OCI-LY7 (cell line): ENCODE measurements at regions not wholly inside any gene's neighbourhood (a gene's known extent, or its start where the extent isn't known, plus 50 kb on each side); places are given as distances from the start of the nearest gene placed in this dataset.
A peak's percentile ranks its signal among the peaks of the same experiment; 100 is the strongest.

Source experiments
- BruUV-seq: library from RNA; stranded (reverse); fragments of 400-500 nt; replicated peaks from 2 replicates; lab custom pipeline; 2021; lab: Mats Ljungman, UMichigan
- CTCF ChIA-PET: fragments of 300-600 bp; sonication (Branson Sonifier 250); formaldehyde crosslinking; loops from one replicate; lab custom pipeline; 2022; ENCODE audit warnings: antibody characterized with exemption; ENCODE audit not compliant: unreplicated experiment; lab: Charles Lee
- POLR2A ChIA-PET: fragments of 300-600 bp; sonication (Branson Sonifier 250); formaldehyde crosslinking; loops from one replicate; lab custom pipeline; 2022; ENCODE audit warnings: antibody characterized with exemption; lab: Charles Lee
- DNase-seq: peaks from one replicate; pipeline ENCODE4 v3.0.0-alpha.2; 2015; ENCODE audit warnings: low spot score
- H2AFZ ChIP-seq: fragments of 200-600 bp; sonication (generic), shearing (Covaris generic); 2 replicates; pipeline ENCODE4 v1.6.1; 2014; ENCODE audit warnings: mild to moderate bottlenecking, antibody characterized with exemption, low read length, moderate library complexity
- H3K27ac ChIP-seq: fragments of 200-600 bp; sonication (generic); 2 replicates; pipeline ENCODE4 v1.5.1; 2014; ENCODE audit warnings: mixed run types, low read depth, mild to moderate bottlenecking, moderate library complexity, low read length, inconsistent platforms; ENCODE audit not compliant: poor library complexity, severe bottlenecking
- H3K36me3 ChIP-seq: fragments of 200-600 bp; sonication (generic); 2 replicates; pipeline ENCODE4 v1.6.1; 2014; ENCODE audit warnings: mild to moderate bottlenecking, antibody characterized with exemption, low read length, moderate library complexity, mixed read lengths; ENCODE audit not compliant: insufficient read depth
- H3K4me1 ChIP-seq: fragments of 200-600 bp; sonication (generic); 2 replicates; pipeline ENCODE4 v1.5.1; 2014; ENCODE audit warnings: mild to moderate bottlenecking, low read length; ENCODE audit not compliant: insufficient read depth, poor library complexity, severe bottlenecking
- H3K4me2 ChIP-seq: fragments of 200-600 bp; sonication (generic); 2 replicates; pipeline ENCODE4 v1.6.1; 2014; ENCODE audit warnings: mild to moderate bottlenecking, low read length
- H3K4me3 ChIP-seq: fragments of 200-600 bp; sonication (generic); 2 replicates; pipeline ENCODE4 v1.5.1; 2014; ENCODE audit warnings: mild to moderate bottlenecking, low read depth, low read length; ENCODE audit not compliant: poor library complexity, severe bottlenecking
- H3K79me2 ChIP-seq: fragments of 200-600 bp; sonication (generic); 2 replicates; pipeline ENCODE4 v1.6.1; 2016; ENCODE audit warnings: low read depth, mild to moderate bottlenecking, low read length, moderate library complexity, mixed read lengths; ENCODE audit not compliant: insufficient read depth
- H3K9me2 ChIP-seq: fragments of 200-600 bp; sonication (generic); 2 replicates; pipeline ENCODE4 v1.6.1; 2016; ENCODE audit warnings: mild to moderate bottlenecking, low read length, mixed read lengths; ENCODE audit not compliant: insufficient read depth
- H3K9me3 ChIP-seq: fragments of 200-600 bp; sonication (generic); 2 replicates; pipeline ENCODE4 v1.6.1; 2014; ENCODE audit warnings: mild to moderate bottlenecking, mixed run types, low read length, mixed read lengths
- H4K20me1 ChIP-seq: fragments of 200-600 bp; sonication (generic); 2 replicates; pipeline ENCODE4 v1.6.1; 2014; ENCODE audit warnings: mild to moderate bottlenecking, antibody characterized with exemption, low read length, moderate library complexity, mixed read lengths; ENCODE audit not compliant: insufficient read depth
- EZH2phosphoT487 ChIP-seq: fragments of 200-600 bp; sonication (generic); IDR thresholded peaks from 2 replicates; pipeline ENCODE4 v1.6.1; 2018; ENCODE audit warnings: low read depth, borderline replicate concordance, mild to moderate bottlenecking, mixed run types, antibody characterized with exemption, low read length, moderate library complexity, mixed read lengths
- intact Hi-C: fragments of 100-400 bp; cut with micrococcal nuclease; formaldehyde crosslinking; loops from one replicate; pipeline ENCODE4 v1.10.0; 2022; ENCODE audit not compliant: unreplicated experiment
- TF ChIP-seq, protein P1 (sequence below): fragments of 200-600 bp; sonication (generic); conservative IDR thresholded peaks from 2 replicates; pipeline ENCODE4 v1.5.1; 2014; ENCODE audit warnings: mild to moderate bottlenecking, antibody characterized with exemption, low read length, moderate library complexity, mixed read lengths

DNA sequence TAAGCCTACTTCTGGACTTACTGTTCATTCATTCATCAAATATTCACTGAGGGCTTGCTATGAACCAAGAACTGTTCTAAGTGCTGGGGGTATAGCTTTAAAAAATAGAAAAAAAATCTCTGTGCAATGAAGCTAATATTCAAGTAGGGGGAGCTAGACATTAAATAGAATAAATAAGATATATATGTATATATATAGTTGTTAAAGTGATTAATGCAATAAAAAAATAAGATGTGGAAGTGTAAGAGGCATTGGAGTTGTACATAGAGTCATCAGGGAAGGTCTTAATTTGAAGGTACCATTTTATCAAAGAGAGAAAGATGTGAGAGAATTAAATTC lies 181.2 kb upstream of the AGR3 start:
- Histone ChIP-seq H2AFZ (no peak overlapping the region), H3K36me3 (no peaks in the 10 kb centered on the region), H3K27ac (no peak overlapping the region), H3K79me2 (no peaks in the 10 kb centered on the region), H3K4me3 (no peak overlapping the region), H3K4me2 (no peak overlapping the region), H4K20me1 (no peaks in the 10 kb centered on the region), H3K4me1 (no peaks in the 10 kb centered on the region), H3K9me3 (no peaks in the 10 kb centered on the region), H3K9me2 (no peaks in the 10 kb centered on the region)
- BruUV-seq: no TSS peak
- CTCF ChIA-PET: no interaction called here
- POLR2A ChIA-PET: interaction anchor here (0.7 kb wide), 1 partner anchor 16 kb away, joined by 3 read pairs; no protein-coding TSS in a partner anchor
- intact Hi-C loops: no loop called here
- TF ChIP-seq, protein P1, sequence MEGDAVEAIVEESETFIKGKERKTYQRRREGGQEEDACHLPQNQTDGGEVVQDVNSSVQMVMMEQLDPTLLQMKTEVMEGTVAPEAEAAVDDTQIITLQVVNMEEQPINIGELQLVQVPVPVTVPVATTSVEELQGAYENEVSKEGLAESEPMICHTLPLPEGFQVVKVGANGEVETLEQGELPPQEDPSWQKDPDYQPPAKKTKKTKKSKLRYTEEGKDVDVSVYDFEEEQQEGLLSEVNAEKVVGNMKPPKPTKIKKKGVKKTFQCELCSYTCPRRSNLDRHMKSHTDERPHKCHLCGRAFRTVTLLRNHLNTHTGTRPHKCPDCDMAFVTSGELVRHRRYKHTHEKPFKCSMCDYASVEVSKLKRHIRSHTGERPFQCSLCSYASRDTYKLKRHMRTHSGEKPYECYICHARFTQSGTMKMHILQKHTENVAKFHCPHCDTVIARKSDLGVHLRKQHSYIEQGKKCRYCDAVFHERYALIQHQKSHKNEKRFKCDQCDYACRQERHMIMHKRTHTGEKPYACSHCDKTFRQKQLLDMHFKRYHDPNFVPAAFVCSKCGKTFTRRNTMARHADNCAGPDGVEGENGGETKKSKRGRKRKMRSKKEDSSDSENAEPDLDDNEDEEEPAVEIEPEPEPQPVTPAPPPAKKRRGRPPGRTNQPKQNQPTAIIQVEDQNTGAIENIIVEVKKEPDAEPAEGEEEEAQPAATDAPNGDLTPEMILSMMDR: peak; percentile 36; the same call in 1 of the 2 replicates
- no peak for TF ChIP-seq EZH2phosphoT487
- no peak for DNase-seq

- H3K9me3 ChIP-seq: no peaks in the 10 kb centered on the region
- CTCF ChIA-PET: no interaction called here
- H2AFZ ChIP-seq: no peak overlapping the region
- POLR2A ChIA-PET: no interaction called here
- no peaks in the 10 kb centered on the region for H4K20me1 ChIP-seq
- intact Hi-C loops: no loop called here
- DNase-seq: no peak
- no peaks in the 10 kb centered on the region for H3K79me2 ChIP-seq
- no peaks in the 10 kb centered on the region for H3K4me1 ChIP-seq
- BruUV-seq: no TSS peak
- TF ChIP-seq, protein P1: no peak
- TF ChIP-seq EZH2phosphoT487: no peak
- H3K36me3 ChIP-seq: no peaks in the 10 kb centered on the region
- no peak overlapping the region for H3K4me3 ChIP-seq
- no peak overlapping the region for H3K4me2 ChIP-seq
- H3K27ac ChIP-seq: no peak overlapping the region
- H3K9me2 ChIP-seq: no peaks in the 10 kb centered on the region
Observed at GRCh38 chr7:17067691-17068090, 185.9 kb upstream of the AGR3 start.

GRCh38 chr7:17069146-17069545 lies 187.4 kb upstream of the AGR3 start:
- H4K20me1 ChIP-seq: no peaks in the 10 kb centered on the region
- no peak for DNase-seq
- CTCF ChIA-PET: no interaction called here
- BruUV-seq: no TSS peak
- intact Hi-C loops: no loop called here
- H3K4me3 ChIP-seq: no peak overlapping the region
- POLR2A ChIA-PET: no interaction called here
- no peaks in the 10 kb centered on the region for H3K79me2 ChIP-seq
- H3K27ac ChIP-seq: no peak overlapping the region
- H3K36me3 ChIP-seq: no peaks in the 10 kb centered on the region
- no peak overlapping the region for H2AFZ ChIP-seq
- no peaks in the 10 kb centered on the region for H3K9me3 ChIP-seq
- H3K4me2 ChIP-seq: no peak overlapping the region
- no peaks in the 10 kb centered on the region for H3K9me2 ChIP-seq
- no peaks in the 10 kb centered on the region for H3K4me1 ChIP-seq
- TF ChIP-seq, protein P1: no peak
- TF ChIP-seq EZH2phosphoT487: no peak
